GM21360 (cell line): ENCODE measurements at regions not wholly inside any gene's neighbourhood (a gene's known extent, or its start where the extent isn't known, plus 50 kb on each side); places are given as distances from the start of the nearest gene placed in this dataset.

Experiments
- ATAC-seq: cut with Tn5 transposase; IDR thresholded peaks from one replicate; pipeline ENCODE4 v1.9.1; 2021; ENCODE audit warnings: mild to moderate bottlenecking, moderate library complexity; ENCODE audit not compliant: unreplicated experiment

- ATAC-seq: peak; percentile 67
Observed at GRCh38 chr10:75294866-75295701, 59.3 kb upstream of the COMTD1 start.

- no peak for ATAC-seq
Observed at GRCh38 chr10:75294518-75294865, 58.7 kb upstream of the COMTD1 start.

- no peak for ATAC-seq
Observed at GRCh38 chr10:75294031-75294437, 58.3 kb upstream of the COMTD1 start.

- ATAC-seq: no peak
Observed at GRCh38 chr10:75293446-75293820, 57.7 kb upstream of the COMTD1 start.

GRCh38 chr10:75292794-75293445, 57.2 kb upstream of the COMTD1 start:
- no peak for ATAC-seq

GRCh38 chr10:75291805-75292204, 56.0 kb upstream of the COMTD1 start:
- ATAC-seq: no peak

- no peak for ATAC-seq
Observed at GRCh38 chr10:75288140-75288711, 52.5 kb upstream of the COMTD1 start.

- ATAC-seq: no peak
Observed at GRCh38 chr10:75287697-75288096, 51.9 kb upstream of the COMTD1 start.

GRCh38 chr10:75286901-75287300, 51.1 kb upstream of the COMTD1 start:
- no peak for ATAC-seq
